ENCODE measurements at regions not wholly inside any gene's neighbourhood (a gene's known extent, or its start where the extent isn't known, plus 50 kb on each side); places are given as distances from the start of the nearest gene placed in this dataset.

- TF ChIP-seq, protein P1, sequence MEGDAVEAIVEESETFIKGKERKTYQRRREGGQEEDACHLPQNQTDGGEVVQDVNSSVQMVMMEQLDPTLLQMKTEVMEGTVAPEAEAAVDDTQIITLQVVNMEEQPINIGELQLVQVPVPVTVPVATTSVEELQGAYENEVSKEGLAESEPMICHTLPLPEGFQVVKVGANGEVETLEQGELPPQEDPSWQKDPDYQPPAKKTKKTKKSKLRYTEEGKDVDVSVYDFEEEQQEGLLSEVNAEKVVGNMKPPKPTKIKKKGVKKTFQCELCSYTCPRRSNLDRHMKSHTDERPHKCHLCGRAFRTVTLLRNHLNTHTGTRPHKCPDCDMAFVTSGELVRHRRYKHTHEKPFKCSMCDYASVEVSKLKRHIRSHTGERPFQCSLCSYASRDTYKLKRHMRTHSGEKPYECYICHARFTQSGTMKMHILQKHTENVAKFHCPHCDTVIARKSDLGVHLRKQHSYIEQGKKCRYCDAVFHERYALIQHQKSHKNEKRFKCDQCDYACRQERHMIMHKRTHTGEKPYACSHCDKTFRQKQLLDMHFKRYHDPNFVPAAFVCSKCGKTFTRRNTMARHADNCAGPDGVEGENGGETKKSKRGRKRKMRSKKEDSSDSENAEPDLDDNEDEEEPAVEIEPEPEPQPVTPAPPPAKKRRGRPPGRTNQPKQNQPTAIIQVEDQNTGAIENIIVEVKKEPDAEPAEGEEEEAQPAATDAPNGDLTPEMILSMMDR (IDR thresholded peaks at IDR 0.05; ENCODE audit: low read length): no peak
- TF ChIP-seq EZH2 (IDR thresholded peaks at IDR 0.05; ENCODE audit: borderline replicate concordance, low read length): no peak
Observed at GRCh38 chrX:82541822-82542221, 966.3 kb upstream of the POU3F4 start.
